SK-N-SH (cell line): ENCODE measurements at regions not wholly inside any gene's neighbourhood (a gene's known extent, or its start where the extent isn't known, plus 50 kb on each side); places are given as distances from the start of the nearest gene placed in this dataset.

Experiments
- CTCF ChIA-PET: fragments of 300-600, 350-600 bp; formaldehyde crosslinking; extraction: SDS; loops from one replicate; lab custom pipeline; 2021; lab: Yijun Ruan, JAX
- POLR2A ChIA-PET: fragments of 350-600 bp; sonication (Branson Sonifier 250); formaldehyde crosslinking; extraction: SDS; loops from one replicate; lab custom pipeline; 2020; ENCODE audit warnings: antibody characterized with exemption, inconsistent platforms; lab: Yijun Ruan, JAX
- DNase-seq: peaks from one replicate; pipeline ENCODE4 v3.0.0; 2012
- H2AFZ ChIP-seq: fragments of 200-600 bp; sonication (generic); 2 replicates; pipeline ENCODE4 v1.8.1; 2016; ENCODE audit warnings: antibody characterized with exemption, mild to moderate bottlenecking, low read depth
- H3F3A ChIP-seq: fragments of 200-600 bp; sonication (generic); replicated peaks from 2 replicates; pipeline ENCODE3; 2016; ENCODE audit warnings: antibody characterized with exemption, mild to moderate bottlenecking; ENCODE audit not compliant: insufficient read depth
- H3K27ac ChIP-seq, 2 experiments: fragments of 200-500 bp in 1 of 2; fragments of 200-600 bp in 1 of 2; sonication (Bioruptor generic) in 1 of 2; sonication (generic), shearing (Covaris generic) in 1 of 2; 2 replicates each; pipeline versions ENCODE4 v1.5.1 to v1.6.1; 2014 to 2016; ENCODE audit warnings: low read depth in 2 of 2, inconsistent platforms in 1 of 2, low read length in 1 of 2, mild to moderate bottlenecking in 1 of 2, mixed read lengths in 1 of 2
- H3K27me3 ChIP-seq: fragments of 200-600 bp; sonication (generic), shearing (Covaris generic); 2 replicates; pipeline ENCODE4 v1.6.1; 2016; ENCODE audit warnings: mixed run types; ENCODE audit not compliant: insufficient read depth
- H3K36me3 ChIP-seq, 2 experiments: fragments of 200-500 bp in 1 of 2; fragments of 200-600 bp in 1 of 2; sonication (Bioruptor generic) in 1 of 2; sonication (generic) in 1 of 2; replicated peaks in 1 of 2; 2 replicates each; pipeline versions ENCODE3 to v1.5.1; 2014 to 2016; ENCODE audit warnings: low read length in 1 of 2, mild to moderate bottlenecking in 1 of 2; ENCODE audit not compliant: insufficient read depth in 2 of 2, control insufficient read depth in 1 of 2
- H3K4me1 ChIP-seq, 2 experiments: fragments of 200-500 bp in 1 of 2; fragments of 200-600 bp in 1 of 2; sonication (Bioruptor generic) in 1 of 2; sonication (generic), shearing (Covaris generic) in 1 of 2; 2 replicates each; pipeline versions ENCODE4 v1.5.1 to v1.6.1; 2014 to 2016; ENCODE audit warnings: low read depth in 1 of 2, low read length in 1 of 2, mixed run types in 1 of 2; ENCODE audit not compliant: insufficient read depth in 2 of 2, control insufficient read depth in 1 of 2
- H3K4me2 ChIP-seq: fragments of 200-600 bp; sonication (generic), shearing (Covaris generic); 2 replicates; pipeline ENCODE4 v1.6.1; 2017; ENCODE audit warnings: mixed run types
- H3K4me3 ChIP-seq, 2 experiments: fragments of 200-500 bp in 1 of 2; fragments of 200-600 bp in 1 of 2; sonication (Bioruptor generic) in 1 of 2; sonication (generic), shearing (Covaris generic) in 1 of 2; 2 replicates each; pipeline versions ENCODE4 v1.5.1 to v1.8.1; 2014 to 2016; ENCODE audit warnings: low read depth in 2 of 2, inconsistent platforms in 1 of 2, low read length in 1 of 2, mild to moderate bottlenecking in 1 of 2, mixed read lengths in 1 of 2, moderate library complexity in 1 of 2
- H3K79me2 ChIP-seq: fragments of 200-600 bp; sonication (generic); 2 replicates; pipeline ENCODE4 v1.8.1; 2017; ENCODE audit warnings: mild to moderate bottlenecking; ENCODE audit not compliant: insufficient read depth
- H3K9ac ChIP-seq: fragments of 200-600 bp; sonication (generic); 2 replicates; pipeline ENCODE4 v1.6.1; 2017; ENCODE audit warnings: mixed run types
- H3K9me2 ChIP-seq: fragments of 200-600 bp; sonication (generic); 2 replicates; pipeline ENCODE4 v1.6.1; 2017; ENCODE audit warnings: mixed run types
- H3K9me3 ChIP-seq: fragments of 200-600 bp; sonication (generic); 2 replicates; pipeline ENCODE4 v1.6.1; 2017; ENCODE audit warnings: mixed run types, mild to moderate bottlenecking, moderate library complexity
- H4K20me1 ChIP-seq: fragments of 200-600 bp; sonication (generic); 2 replicates; pipeline ENCODE4 v1.6.1; 2017; ENCODE audit warnings: mild to moderate bottlenecking, mixed run types; ENCODE audit not compliant: insufficient read depth
- CHD2 ChIP-seq: fragments of 150-350 bp; IDR thresholded peaks from 2 replicates; pipeline ENCODE4 v1.6.1; 2018; ENCODE audit warnings: low read length; ENCODE audit not compliant: partially characterized antibody
- ELF1 ChIP-seq: IDR thresholded peaks from 2 replicates; pipeline ENCODE4 v1.4.0; 2012
- EP300 ChIP-seq, 2 experiments: IDR thresholded peaks; 2 replicates each; pipeline versions ENCODE4 v1.4.0 to v1.6.1; 2012; ENCODE audit warnings: borderline replicate concordance in 1 of 2, low read depth in 1 of 2, low read length in 1 of 2
- EZH2phosphoT487 ChIP-seq: fragments of 200-600 bp; sonication (generic); IDR thresholded peaks from 2 replicates; pipeline ENCODE4 v1.6.1; 2017; ENCODE audit warnings: low read depth, mixed run types, mild to moderate bottlenecking, antibody characterized with exemption, moderate library complexity, borderline replicate concordance
- FOSL2 ChIP-seq: IDR thresholded peaks from 2 replicates; pipeline ENCODE4 v1.4.0; 2012; ENCODE audit warnings: low read depth, mild to moderate bottlenecking, moderate library complexity, borderline replicate concordance
- FOXJ3 ChIP-seq: sonication (generic); formaldehyde crosslinking; IDR thresholded peaks from 2 replicates; pipeline ENCODE4 v1.5.1; 2020; ENCODE audit warnings: mild to moderate bottlenecking, missing genetic modification reagents
- MXI1 ChIP-seq: IDR thresholded peaks from 2 replicates; pipeline ENCODE4 v1.6.1; 2012; ENCODE audit warnings: mild to moderate bottlenecking, low read depth, low read length, improper control_type of control experiment
- NRF1 ChIP-seq: IDR thresholded peaks from 2 replicates; pipeline ENCODE4 v1.6.1; 2012; ENCODE audit warnings: low read depth, mild to moderate bottlenecking, low read length
- POLR2AphosphoS5 ChIP-seq: IDR thresholded peaks from 2 replicates; pipeline ENCODE4 v1.6.1; 2012; ENCODE audit warnings: low read depth, low read length
- REST ChIP-seq: IDR thresholded peaks from 2 replicates; pipeline ENCODE4 v1.6.1; 2012; ENCODE audit warnings: mild to moderate bottlenecking, low read depth, low read length, moderate library complexity
- RXRA ChIP-seq: IDR thresholded peaks from 2 replicates; pipeline ENCODE4 v1.4.0; 2012; ENCODE audit warnings: low read depth, mild to moderate bottlenecking, borderline replicate concordance
- SIN3A ChIP-seq: IDR thresholded peaks from 2 replicates; pipeline ENCODE4 v1.6.1; 2012; ENCODE audit warnings: low read depth, mild to moderate bottlenecking, low read length, moderate library complexity, borderline replicate concordance
- SMC3 ChIP-seq: IDR thresholded peaks from 2 replicates; pipeline ENCODE4 v1.6.1; 2012; ENCODE audit warnings: low read depth, low read length, improper control_type of control experiment
- TAF1 ChIP-seq: IDR thresholded peaks from 2 replicates; pipeline ENCODE4 v1.6.1; 2012; ENCODE audit warnings: low read depth, mild to moderate bottlenecking, low read length, moderate library complexity, borderline replicate concordance
- USF2 ChIP-seq: fragments of 150-350 bp; IDR thresholded peaks from 2 replicates; pipeline ENCODE4 v1.6.1; 2017; ENCODE audit warnings: antibody characterized with exemption, low read length, low read depth, borderline replicate concordance
- YY1 ChIP-seq: IDR thresholded peaks from 2 replicates; pipeline ENCODE4 v1.4.0; 2012; ENCODE audit warnings: low read depth, mild to moderate bottlenecking
- ZBTB33 ChIP-seq: IDR thresholded peaks from 2 replicates; pipeline ENCODE4 v1.4.0; 2012; ENCODE audit warnings: low read depth, borderline replicate concordance
- WGBS: methylation state at CpG from one replicate; pipeline ENCODE4 v1.1.6; 2017; ENCODE audit warnings: low lambda C conversion rate; 5-methylcytosine and 5-hydroxymethylcytosine counted together
- TF ChIP-seq, protein P1 (sequence below): fragments of 150-350 bp; IDR thresholded peaks from 2 replicates; pipeline ENCODE4 v1.6.1; 2016; ENCODE audit warnings: mild to moderate bottlenecking, low read depth, low read length
- TF ChIP-seq, protein P2 (sequence below): fragments of 200-600 bp; sonication (generic); IDR thresholded peaks from 2 replicates; pipeline ENCODE4 v1.6.1; 2017; ENCODE audit warnings: antibody characterized with exemption, mild to moderate bottlenecking, moderate library complexity

GRCh38 chr2:120947327-120947726, 211.7 kb downstream of the GLI2 start:
- POLR2A ChIA-PET = no interaction called here
- Histone ChIP-seq H3K9me2 (no peaks in the 10 kb centered on the region), H3K27me3 (no peaks in the 10 kb centered on the region), H4K20me1 (no peaks in the 10 kb centered on the region; the same call in 1 of the 2 replicates), H3K79me2 (peaks cover 27% of the 10 kb centered on the region), H3K4me1 (peaks cover 4 to 35% of the 10 kb centered on the region in 2 experiments; a peak in 1 of 4 replicates), H3K36me3 (peaks cover 0 to 2% of the 10 kb centered on the region in 2 experiments), H3F3A (peaks cover 4% of the 10 kb centered on the region), H3K9me3 (no peaks in the 10 kb centered on the region), H3K27ac (no peak overlapping the region), H3K9ac (no peak overlapping the region), H3K4me3 (no peak overlapping the region), H2AFZ (no peak overlapping the region), H3K4me2 (no peak overlapping the region)
- CTCF ChIA-PET = interaction anchor here (2.5 kb wide), 1 partner anchor 252 kb away, joined by 8 read pairs; no protein-coding TSS in a partner anchor
- TF ChIP-seq FOSL2 (no peak), MXI1 (no peak), EP300 (IDR thresholded peaks at IDR 0.05; ENCODE audit: borderline replicate concordance in 1 of 2, low read depth in 1 of 2, low read length in 1 of 2) (no peak), NRF1 (no peak), RXRA (no peak), SMC3 (no peak), USF2 (no peak), ZBTB33 (no peak), TAF1 (no peak), ELF1 (no peak), REST (no peak), YY1 (no peak), SIN3A (no peak), EZH2phosphoT487 (no peak), POLR2AphosphoS5 (no peak), CHD2 (no peak), FOXJ3 (CRISPR knock-in tag) (no peak)
- TF ChIP-seq, protein P1, sequence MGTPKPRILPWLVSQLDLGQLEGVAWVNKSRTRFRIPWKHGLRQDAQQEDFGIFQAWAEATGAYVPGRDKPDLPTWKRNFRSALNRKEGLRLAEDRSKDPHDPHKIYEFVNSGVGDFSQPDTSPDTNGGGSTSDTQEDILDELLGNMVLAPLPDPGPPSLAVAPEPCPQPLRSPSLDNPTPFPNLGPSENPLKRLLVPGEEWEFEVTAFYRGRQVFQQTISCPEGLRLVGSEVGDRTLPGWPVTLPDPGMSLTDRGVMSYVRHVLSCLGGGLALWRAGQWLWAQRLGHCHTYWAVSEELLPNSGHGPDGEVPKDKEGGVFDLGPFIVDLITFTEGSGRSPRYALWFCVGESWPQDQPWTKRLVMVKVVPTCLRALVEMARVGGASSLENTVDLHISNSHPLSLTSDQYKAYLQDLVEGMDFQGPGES = no peak
- TF ChIP-seq, protein P2, sequence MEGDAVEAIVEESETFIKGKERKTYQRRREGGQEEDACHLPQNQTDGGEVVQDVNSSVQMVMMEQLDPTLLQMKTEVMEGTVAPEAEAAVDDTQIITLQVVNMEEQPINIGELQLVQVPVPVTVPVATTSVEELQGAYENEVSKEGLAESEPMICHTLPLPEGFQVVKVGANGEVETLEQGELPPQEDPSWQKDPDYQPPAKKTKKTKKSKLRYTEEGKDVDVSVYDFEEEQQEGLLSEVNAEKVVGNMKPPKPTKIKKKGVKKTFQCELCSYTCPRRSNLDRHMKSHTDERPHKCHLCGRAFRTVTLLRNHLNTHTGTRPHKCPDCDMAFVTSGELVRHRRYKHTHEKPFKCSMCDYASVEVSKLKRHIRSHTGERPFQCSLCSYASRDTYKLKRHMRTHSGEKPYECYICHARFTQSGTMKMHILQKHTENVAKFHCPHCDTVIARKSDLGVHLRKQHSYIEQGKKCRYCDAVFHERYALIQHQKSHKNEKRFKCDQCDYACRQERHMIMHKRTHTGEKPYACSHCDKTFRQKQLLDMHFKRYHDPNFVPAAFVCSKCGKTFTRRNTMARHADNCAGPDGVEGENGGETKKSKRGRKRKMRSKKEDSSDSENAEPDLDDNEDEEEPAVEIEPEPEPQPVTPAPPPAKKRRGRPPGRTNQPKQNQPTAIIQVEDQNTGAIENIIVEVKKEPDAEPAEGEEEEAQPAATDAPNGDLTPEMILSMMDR = no peak
- no peak for DNase-seq
- WGBS = 95% methylated on average over 3 of the region's 5 CpGs
